ENCODE measurements at regions not wholly inside any gene's neighbourhood (a gene's known extent, or its start where the extent isn't known, plus 50 kb on each side); places are given as distances from the start of the nearest gene placed in this dataset.

DNA sequence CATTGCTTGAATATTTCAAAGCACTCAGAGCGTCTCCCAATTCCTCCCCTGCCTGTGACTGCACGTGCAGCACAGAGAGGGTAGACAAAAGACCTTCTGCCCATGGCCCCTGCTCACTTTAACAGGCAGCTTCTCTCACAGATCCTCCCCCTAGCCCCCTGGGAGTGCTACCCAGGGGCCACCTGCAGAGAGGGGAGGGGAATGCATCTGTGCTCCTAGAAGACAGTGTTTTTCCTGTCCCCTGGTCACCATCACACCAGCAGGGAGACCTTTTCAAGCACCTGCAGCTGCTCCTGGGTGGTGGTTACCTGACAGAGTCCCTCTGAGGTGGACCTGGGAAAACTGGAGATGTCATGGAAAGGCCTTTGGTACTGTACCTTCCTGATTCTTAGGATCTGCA, 56.7 kb upstream of the PRR23C start:
- Histone ChIP-seq H3K36me3 (no peaks in the 10 kb centered on the region), H3K27me3 (no peaks in the 10 kb centered on the region), H3K9me3 (no peaks in the 10 kb centered on the region), H3K4me1 (no peaks in the 10 kb centered on the region), H3K4me3 (no peak overlapping the region), H3K27ac (no peak overlapping the region)
- TF ChIP-seq, protein P1, sequence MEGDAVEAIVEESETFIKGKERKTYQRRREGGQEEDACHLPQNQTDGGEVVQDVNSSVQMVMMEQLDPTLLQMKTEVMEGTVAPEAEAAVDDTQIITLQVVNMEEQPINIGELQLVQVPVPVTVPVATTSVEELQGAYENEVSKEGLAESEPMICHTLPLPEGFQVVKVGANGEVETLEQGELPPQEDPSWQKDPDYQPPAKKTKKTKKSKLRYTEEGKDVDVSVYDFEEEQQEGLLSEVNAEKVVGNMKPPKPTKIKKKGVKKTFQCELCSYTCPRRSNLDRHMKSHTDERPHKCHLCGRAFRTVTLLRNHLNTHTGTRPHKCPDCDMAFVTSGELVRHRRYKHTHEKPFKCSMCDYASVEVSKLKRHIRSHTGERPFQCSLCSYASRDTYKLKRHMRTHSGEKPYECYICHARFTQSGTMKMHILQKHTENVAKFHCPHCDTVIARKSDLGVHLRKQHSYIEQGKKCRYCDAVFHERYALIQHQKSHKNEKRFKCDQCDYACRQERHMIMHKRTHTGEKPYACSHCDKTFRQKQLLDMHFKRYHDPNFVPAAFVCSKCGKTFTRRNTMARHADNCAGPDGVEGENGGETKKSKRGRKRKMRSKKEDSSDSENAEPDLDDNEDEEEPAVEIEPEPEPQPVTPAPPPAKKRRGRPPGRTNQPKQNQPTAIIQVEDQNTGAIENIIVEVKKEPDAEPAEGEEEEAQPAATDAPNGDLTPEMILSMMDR (IDR thresholded peaks at IDR 0.05): no peak
- no peak for DNase-seq (ENCODE audit: low spot score)

DNA sequence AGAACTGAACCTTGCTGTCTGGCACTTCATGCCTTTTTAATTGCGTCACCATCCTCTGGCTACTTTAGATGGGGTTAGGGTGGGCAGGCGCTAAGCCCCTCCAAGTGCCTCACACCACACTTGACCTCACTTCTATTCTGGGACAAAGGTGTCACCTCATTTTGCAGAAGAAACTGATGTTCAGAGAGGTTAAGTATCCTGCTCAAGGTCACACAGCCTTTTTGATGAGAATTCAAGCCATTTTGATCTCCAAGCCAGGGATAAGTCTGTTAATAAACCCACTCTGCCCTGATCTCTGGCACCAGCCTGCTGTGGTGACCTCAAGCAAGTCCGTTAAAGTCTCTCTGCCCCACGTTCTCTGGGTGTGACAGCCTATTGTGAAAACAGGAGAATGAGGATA, 58.8 kb upstream of the PRR23C start:
- no peaks in the 10 kb centered on the region for H3K9me3 ChIP-seq
- H3K27me3 ChIP-seq: no peaks in the 10 kb centered on the region
- no peak for DNase-seq (ENCODE audit: low spot score)
- H3K36me3 ChIP-seq: no peaks in the 10 kb centered on the region
- H3K4me3 ChIP-seq: no peak overlapping the region
- no peaks in the 10 kb centered on the region for H3K4me1 ChIP-seq
- H3K27ac ChIP-seq: no peak overlapping the region
- TF ChIP-seq, protein P1 (IDR thresholded peaks at IDR 0.05): no peak

DNA sequence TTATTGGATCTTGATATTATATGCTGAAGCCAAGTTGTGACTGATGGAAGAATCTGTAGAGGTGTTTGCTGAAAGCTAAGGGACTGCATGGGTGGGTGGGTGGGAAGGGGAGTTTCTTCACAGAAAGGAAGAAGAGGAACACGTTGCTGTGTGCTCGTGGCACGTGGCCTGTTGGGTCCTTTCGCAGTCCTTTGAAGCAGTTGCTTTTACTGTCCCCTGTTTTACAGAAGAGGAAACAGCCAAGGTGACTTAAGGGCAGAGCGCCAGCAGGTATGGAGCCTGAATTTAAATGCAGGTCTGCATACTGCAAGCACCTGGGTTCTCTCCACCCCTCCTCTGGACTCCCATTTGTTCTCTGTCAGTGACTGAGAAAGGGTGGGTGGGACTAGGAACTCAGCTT, 59.4 kb upstream of the PRR23C start:
- no peak for DNase-seq (ENCODE audit: low spot score)
- no peaks in the 10 kb centered on the region for H3K36me3 ChIP-seq
- H3K27ac ChIP-seq: no peak overlapping the region
- no peaks in the 10 kb centered on the region for H3K9me3 ChIP-seq
- TF ChIP-seq, protein P1 (IDR thresholded peaks at IDR 0.05): no peak
- no peaks in the 10 kb centered on the region for H3K4me1 ChIP-seq
- H3K27me3 ChIP-seq: no peaks in the 10 kb centered on the region
- H3K4me3 ChIP-seq: no peak overlapping the region

DNA sequence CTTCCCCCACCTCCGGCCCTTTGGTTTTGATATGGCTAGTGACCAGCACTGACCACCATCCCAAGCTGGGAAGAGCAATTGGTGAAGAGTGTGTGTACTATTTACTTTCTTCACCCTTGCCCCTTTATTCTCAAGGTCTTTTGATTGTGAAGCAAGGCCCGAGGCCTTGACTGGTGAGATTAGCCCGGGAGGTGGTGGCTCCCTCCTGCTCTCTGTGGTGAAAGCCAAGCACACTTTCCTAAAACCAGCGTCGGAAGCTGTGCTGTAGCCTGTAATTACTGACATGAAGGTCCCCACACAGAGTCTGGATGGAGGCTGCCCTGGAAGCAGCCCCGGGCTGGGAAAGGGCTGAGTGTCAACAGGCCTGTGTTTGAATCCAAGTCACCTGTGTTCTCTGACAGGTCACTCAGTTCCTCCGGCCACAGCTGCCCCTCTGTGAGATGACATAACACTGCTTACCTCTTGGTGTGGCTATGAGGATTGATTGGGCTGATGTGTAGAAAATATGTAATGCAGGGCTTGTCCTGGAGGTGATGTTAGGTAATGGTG, 60.5 kb upstream of the PRR23C start:
- no peak overlapping the region for H3K4me3 ChIP-seq
- H3K9me3 ChIP-seq: no peaks in the 10 kb centered on the region
- TF ChIP-seq, protein P1 (IDR thresholded peaks at IDR 0.05): no peak
- DNase-seq (ENCODE audit: low spot score): no peak
- H3K4me1 ChIP-seq: no peaks in the 10 kb centered on the region
- no peak overlapping the region for H3K27ac ChIP-seq
- H3K36me3 ChIP-seq: no peaks in the 10 kb centered on the region
- no peaks in the 10 kb centered on the region for H3K27me3 ChIP-seq

DNA sequence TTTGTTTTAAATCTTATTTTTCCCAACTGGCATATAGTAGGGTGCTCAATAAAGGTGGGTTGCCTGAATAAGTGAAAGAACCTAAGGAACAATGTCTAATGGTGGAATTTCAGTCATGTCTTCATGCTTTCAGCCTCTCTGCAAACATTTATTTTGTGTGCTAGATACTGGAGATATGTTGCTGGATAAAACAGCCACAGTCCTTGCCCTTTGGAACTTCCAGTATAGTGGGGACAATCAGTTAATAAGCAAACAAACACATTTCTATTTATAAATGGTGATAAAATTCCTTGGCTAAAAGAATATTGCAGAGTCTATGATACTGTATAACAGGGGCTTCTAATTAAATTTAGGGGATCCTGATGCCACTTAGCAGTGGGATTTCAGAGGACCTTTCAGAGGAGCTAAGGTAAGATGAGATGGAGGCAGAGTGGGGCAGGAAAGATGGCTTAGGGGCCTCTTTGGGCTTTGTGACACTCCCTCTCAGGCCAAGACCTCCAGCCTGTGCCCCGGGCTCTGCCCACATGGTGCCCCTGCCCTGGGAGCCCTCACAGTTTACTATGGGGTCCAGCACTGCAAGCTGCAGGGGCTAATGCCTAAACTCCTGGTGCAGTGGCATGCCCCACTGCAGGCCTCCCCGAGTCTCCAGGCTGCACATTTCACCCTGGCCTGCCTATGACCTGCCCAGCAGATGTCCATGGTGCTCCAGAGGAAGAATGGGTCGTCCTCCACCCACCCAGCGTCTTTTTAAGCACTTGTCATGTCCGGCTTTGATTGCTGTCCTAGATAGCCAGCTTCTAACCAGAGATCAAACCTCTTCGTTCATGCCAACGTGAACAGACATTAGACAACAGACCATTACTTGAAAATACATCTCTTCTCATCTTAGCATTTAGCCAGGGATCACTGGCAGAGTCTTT, 61.6 kb upstream of the PRR23C start:
- H3K9me3 ChIP-seq: no peaks in the 10 kb centered on the region
- TF ChIP-seq, protein P1 (IDR thresholded peaks at IDR 0.05): no peak
- DNase-seq (ENCODE audit: low spot score): no peak
- H3K27me3 ChIP-seq: no peaks in the 10 kb centered on the region
- H3K27ac ChIP-seq: no peak overlapping the region
- no peak overlapping the region for H3K4me3 ChIP-seq
- no peaks in the 10 kb centered on the region for H3K36me3 ChIP-seq
- H3K4me1 ChIP-seq: no peaks in the 10 kb centered on the region
